SU-DHL-6 (cell line): ENCODE measurements at regions not wholly inside any gene's neighbourhood (a gene's known extent, or its start where the extent isn't known, plus 50 kb on each side); places are given as distances from the start of the nearest gene placed in this dataset.

Source experiments
- H2AFZ ChIP-seq: fragments of 200-600 bp; sonication (generic); 2 replicates; pipeline ENCODE4 v1.6.1; 2014; ENCODE audit warnings: low read depth, mild to moderate bottlenecking, moderate library complexity, mixed read lengths, antibody characterized with exemption, low read length; ENCODE audit not compliant: severe bottlenecking
- H3F3A ChIP-seq: fragments of 200-600 bp; shearing (Covaris generic); 2 replicates; pipeline ENCODE4 v1.6.0; 2016; ENCODE audit warnings: antibody characterized with exemption, mild to moderate bottlenecking; ENCODE audit not compliant: insufficient read depth
- H3K27ac ChIP-seq: fragments of 200-600 bp; sonication (generic); 2 replicates; pipeline ENCODE4 v1.5.1; 2016; ENCODE audit warnings: low read depth, mild to moderate bottlenecking, low read length, moderate library complexity, mixed read lengths
- H3K27me3 ChIP-seq: fragments of 200-600 bp; sonication (generic), shearing (Covaris generic); 2 replicates; pipeline ENCODE4 v1.6.0; 2014; ENCODE audit warnings: mild to moderate bottlenecking, low read length
- H3K36me3 ChIP-seq: fragments of 200-600 bp; sonication (generic); 2 replicates; pipeline ENCODE4 v1.6.1; 2014; ENCODE audit warnings: mild to moderate bottlenecking, low read length, mixed read lengths
- H3K4me2 ChIP-seq: fragments of 300-600, 200-600 bp; shearing (Covaris generic), sonication (generic); 2 replicates; pipeline ENCODE4 v1.6.0; 2014; ENCODE audit warnings: low read length, low read depth, mild to moderate bottlenecking; ENCODE audit not compliant: poor library complexity, severe bottlenecking
- H3K4me3 ChIP-seq: fragments of 200-600 bp; sonication (generic); 2 replicates; pipeline ENCODE4 v1.5.1; 2014; ENCODE audit warnings: antibody characterized with exemption, low read length, mild to moderate bottlenecking, mixed read lengths; ENCODE audit not compliant: insufficient read depth, poor library complexity, severe bottlenecking
- H3K79me2 ChIP-seq: fragments of 200-600 bp; sonication (generic); 2 replicates; pipeline ENCODE4 v1.6.1; 2014; ENCODE audit warnings: mild to moderate bottlenecking, low read length, moderate library complexity; ENCODE audit not compliant: insufficient read depth
- H3K9ac ChIP-seq: fragments of 200-600 bp; sonication (generic); 2 replicates; pipeline ENCODE4 v1.7.0; 2014; ENCODE audit warnings: mild to moderate bottlenecking, low read length
- H3K9me2 ChIP-seq: fragments of 200-600 bp; sonication (generic); replicated peaks from 2 replicates; pipeline ENCODE4 v1.6.1; 2014; ENCODE audit warnings: low read length; ENCODE audit not compliant: insufficient read depth
- H3K9me3 ChIP-seq: fragments of 200-600 bp; sonication (generic); 2 replicates; pipeline ENCODE4 v1.6.1; 2014; ENCODE audit warnings: low read length, mixed read lengths; ENCODE audit not compliant: insufficient read depth
- H4K20me1 ChIP-seq: fragments of 200-600 bp; sonication (generic); 2 replicates; pipeline ENCODE4 v1.6.1; 2014; ENCODE audit warnings: low read depth, mild to moderate bottlenecking, antibody characterized with exemption, low read length, moderate library complexity, mixed read lengths
- CTCF ChIP-seq: fragments of 200-600 bp; sonication (generic); IDR thresholded peaks from one replicate; pipeline ENCODE4 v1.5.1; 2017; ENCODE audit warnings: antibody characterized with exemption, mild to moderate bottlenecking, low read length, moderate library complexity; ENCODE audit not compliant: insufficient read depth, poor library complexity, severe bottlenecking
- EZH2phosphoT487 ChIP-seq: fragments of 200-600 bp; sonication (generic), shearing (Covaris generic); conservative IDR thresholded peaks from 2 replicates; pipeline ENCODE4 v1.6.1; 2018; ENCODE audit warnings: mild to moderate bottlenecking, antibody characterized with exemption, low read length, moderate library complexity, mixed read lengths

DNA sequence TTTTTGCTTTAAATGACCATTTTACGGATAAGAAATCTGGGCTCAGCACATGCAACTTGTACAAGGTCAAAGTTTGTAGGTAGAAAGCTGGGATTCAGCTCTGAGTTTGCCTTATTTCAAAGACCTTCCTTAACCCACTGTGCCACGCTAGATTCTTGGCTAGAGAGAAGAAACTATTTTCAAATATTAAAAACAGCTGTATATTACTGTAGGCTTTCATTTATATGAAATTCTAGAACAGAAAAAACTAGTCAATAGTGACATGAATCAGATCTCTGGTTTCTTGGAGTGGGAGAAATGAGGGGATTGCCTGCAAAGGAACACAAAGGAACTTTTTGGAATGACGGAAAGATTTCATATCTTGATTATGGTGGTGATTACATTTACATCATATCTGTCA, 53.0 kb upstream of the C1GALT1 start:
- H3K4me2 ChIP-seq = no peak overlapping the region
- no peaks in the 10 kb centered on the region for H3K9me2 ChIP-seq
- no peaks in the 10 kb centered on the region for H3K27me3 ChIP-seq
- no peaks in the 10 kb centered on the region for H3K79me2 ChIP-seq
- H3F3A ChIP-seq = no peaks in the 10 kb centered on the region
- H3K27ac ChIP-seq = no peak overlapping the region
- no peak overlapping the region for H2AFZ ChIP-seq
- H3K9me3 ChIP-seq = no peaks in the 10 kb centered on the region
- H4K20me1 ChIP-seq = no peaks in the 10 kb centered on the region
- H3K9ac ChIP-seq = no peak overlapping the region
- H3K4me3 ChIP-seq = no peak overlapping the region
- TF ChIP-seq CTCF (no peak), EZH2phosphoT487 (no peak)
- H3K36me3 ChIP-seq = no peaks in the 10 kb centered on the region

DNA sequence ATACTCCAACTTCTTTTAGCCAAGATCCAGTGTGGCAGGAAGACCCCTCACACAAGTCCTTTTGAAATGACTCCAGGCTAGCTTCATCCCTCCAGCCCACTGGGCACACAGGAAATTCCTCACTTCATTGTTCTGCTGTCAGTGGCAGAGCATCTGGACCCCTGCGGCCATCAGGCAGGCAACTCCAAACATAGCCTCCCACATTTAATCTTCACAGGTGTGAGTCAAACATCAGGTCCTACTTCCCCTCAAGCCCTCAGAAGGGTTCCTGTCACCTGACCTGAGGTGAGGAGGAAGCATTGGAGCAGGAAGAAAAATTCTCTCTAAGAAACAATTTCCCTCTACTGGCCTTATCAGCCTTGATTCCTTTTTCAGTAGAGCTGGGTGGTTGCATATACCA, 51.1 kb upstream of the C1GALT1 start:
- no peak for TF ChIP-seq EZH2phosphoT487
- no peak for TF ChIP-seq CTCF
- Histone ChIP-seq H3K36me3 (no peaks in the 10 kb centered on the region), H3K9ac (no peak overlapping the region), H2AFZ (no peak overlapping the region), H3K27ac (no peak overlapping the region), H3K4me3 (no peak overlapping the region), H3K79me2 (no peaks in the 10 kb centered on the region), H3K4me2 (no peak overlapping the region), H3K9me3 (no peaks in the 10 kb centered on the region), H3K27me3 (no peaks in the 10 kb centered on the region), H3K9me2 (no peaks in the 10 kb centered on the region), H3F3A (no peaks in the 10 kb centered on the region), H4K20me1 (no peaks in the 10 kb centered on the region)
